ENCODE measurements at regions not wholly inside any gene's neighbourhood (a gene's known extent, or its start where the extent isn't known, plus 50 kb on each side); places are given as distances from the start of the nearest gene placed in this dataset.

- TF ChIP-seq CTCF (IDR thresholded peaks at IDR 0.05; ENCODE audit: low read depth, low read length), result no peak
- no peak overlapping the region for H3K4me3 ChIP-seq (ENCODE audit: low read depth, low read length)
Observed at GRCh38 chr1:238468068-238468467, 577.3 kb upstream of the ZP4 start.

- H3K4me3 ChIP-seq (ENCODE audit: low read depth, low read length), result no peak overlapping the region
- no peak for TF ChIP-seq CTCF (IDR thresholded peaks at IDR 0.05; ENCODE audit: low read depth, low read length)
Observed at GRCh38 chr1:238466459-238466858, 575.7 kb upstream of the ZP4 start.

- H3K4me3 ChIP-seq (ENCODE audit: low read depth, low read length), result no peak overlapping the region
- no peak for TF ChIP-seq CTCF (IDR thresholded peaks at IDR 0.05; ENCODE audit: low read depth, low read length)
Observed at GRCh38 chr1:238465449-238465848, 574.7 kb upstream of the ZP4 start.

GRCh38 chr1:238458899-238459298, 568.2 kb upstream of the ZP4 start:
- TF ChIP-seq CTCF (IDR thresholded peaks at IDR 0.05; ENCODE audit: low read depth, low read length), result no peak
- no peak overlapping the region for H3K4me3 ChIP-seq (ENCODE audit: low read depth, low read length)

DNA sequence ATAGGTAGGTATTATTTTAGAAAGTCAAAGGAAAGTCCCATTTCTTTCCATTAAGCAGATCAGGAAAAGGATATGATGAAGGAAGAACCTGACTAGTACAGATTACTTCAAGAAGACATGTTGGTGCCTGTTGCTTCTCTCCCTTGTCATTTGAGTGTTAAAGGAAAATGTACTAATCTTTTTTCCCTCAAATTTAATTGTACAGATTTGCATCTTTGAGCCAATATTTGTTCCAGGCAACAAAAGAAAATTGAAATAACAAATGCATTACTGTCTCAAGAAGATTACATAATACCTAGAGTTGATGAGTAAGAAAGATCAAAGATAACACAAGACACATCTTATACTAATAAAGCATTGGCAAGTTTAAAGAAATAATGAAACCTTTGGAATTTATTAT, 566.9 kb upstream of the ZP4 start:
- no peak for TF ChIP-seq CTCF (IDR thresholded peaks at IDR 0.05; ENCODE audit: low read depth, low read length)
- no peak overlapping the region for H3K4me3 ChIP-seq (ENCODE audit: low read depth, low read length)

GRCh38 chr1:238451781-238452310, 561.1 kb upstream of the ZP4 start:
- TF ChIP-seq CTCF (IDR thresholded peaks at IDR 0.05; ENCODE audit: low read depth, low read length), result no peak

GRCh38 chr1:238450976-238451375, 560.3 kb upstream of the ZP4 start:
- no peak overlapping the region for H3K4me3 ChIP-seq (ENCODE audit: low read depth, low read length)
- no peak for TF ChIP-seq CTCF (IDR thresholded peaks at IDR 0.05; ENCODE audit: low read depth, low read length)

More at GRCh38 chr1:238451781-238452310, 561.1 kb upstream of the ZP4 start:
- no peak overlapping the region for H3K4me3 ChIP-seq (ENCODE audit: low read depth, low read length)

Data from WI38 (cell line).